ENCODE measurements at regions not wholly inside any gene's neighbourhood (a gene's known extent, or its start where the extent isn't known, plus 50 kb on each side); places are given as distances from the start of the nearest gene placed in this dataset.

DNA sequence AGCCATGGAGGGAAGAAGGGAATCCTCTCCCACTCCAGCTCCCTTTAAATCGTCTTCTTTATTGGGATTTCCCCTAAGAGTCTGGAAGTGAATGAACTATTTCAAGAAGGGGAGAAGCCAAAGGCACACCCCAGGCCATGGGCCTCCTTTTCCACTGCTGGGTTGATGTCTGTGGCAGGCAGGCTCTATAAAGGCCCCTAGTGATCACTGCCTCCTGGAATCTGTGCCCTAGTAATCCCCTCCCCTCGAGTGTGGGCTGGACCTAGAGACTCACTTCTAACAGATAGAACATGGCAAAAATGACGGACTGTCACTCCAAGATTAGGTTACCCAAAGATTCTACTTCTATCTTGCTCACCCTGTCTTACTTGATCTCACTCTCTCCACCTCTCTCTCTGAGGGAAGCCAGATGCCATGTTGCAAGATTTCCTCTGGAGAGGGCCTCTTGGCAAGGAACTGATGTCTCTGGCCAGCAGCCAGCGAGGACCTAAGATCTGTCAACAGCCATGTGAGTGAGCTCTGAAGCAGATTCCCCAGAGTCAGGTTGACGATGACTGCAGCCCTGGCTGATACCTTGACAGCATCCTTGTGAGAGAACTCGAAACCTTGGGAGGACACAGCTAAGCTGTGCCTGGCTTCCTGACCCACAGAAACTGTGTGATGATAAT, 444.8 kb downstream of the SOX6 start:
- TF ChIP-seq POLR2AphosphoS5 (IDR thresholded peaks at IDR 0.05; ENCODE audit: low read depth, low read length) = no peak
- TF ChIP-seq POLR2A (IDR thresholded peaks at IDR 0.05; ENCODE audit: low read depth, low read length) = no peak
- no peak for TF ChIP-seq PAX5 (IDR thresholded peaks at IDR 0.05; ENCODE audit: insufficient read depth, low read length, severe bottlenecking)
- no peak for TF ChIP-seq TAF1 (IDR thresholded peaks at IDR 0.05; ENCODE audit: low read depth, low read length)
